Fibroblast of the aortic adventitia (primary cell): ENCODE measurements at regions not wholly inside any gene's neighbourhood (a gene's known extent, or its start where the extent isn't known, plus 50 kb on each side); places are given as distances from the start of the nearest gene placed in this dataset.

Experiments
- DNase-seq: peaks from one replicate; pipeline ENCODE4 v3.0.0-alpha.2; 2010; ENCODE audit warnings: low read depth
- H3K4me3 ChIP-seq: 2 replicates; pipeline ENCODE4 v1.5.1; 2011; ENCODE audit warnings: low read depth, mild to moderate bottlenecking, control low read depth, low read length, moderate library complexity
- CTCF ChIP-seq: IDR thresholded peaks from 2 replicates; pipeline ENCODE4 v1.5.1; 2011; ENCODE audit warnings: mild to moderate bottlenecking, low read length, control low read depth, inconsistent platforms; ENCODE audit not compliant: insufficient read depth

GRCh38 chr6:105893741-105894140, 192.4 kb upstream of the PRDM1 start:
- H3K4me3 ChIP-seq, result no peak overlapping the region
- no peak for TF ChIP-seq CTCF
- no peak for DNase-seq

- no peak overlapping the region for H3K4me3 ChIP-seq
- no peak for TF ChIP-seq CTCF
- no peak for DNase-seq
Measured at GRCh38 chr6:105892577-105893262, 193.4 kb upstream of the PRDM1 start.

- H3K4me3 ChIP-seq, result no peak overlapping the region
- no peak for TF ChIP-seq CTCF
- DNase-seq, result no peak
Measured at GRCh38 chr6:105890521-105891244, 195.5 kb upstream of the PRDM1 start.

GRCh38 chr6:105889902-105890301, 196.2 kb upstream of the PRDM1 start:
- no peak overlapping the region for H3K4me3 ChIP-seq
- no peak for TF ChIP-seq CTCF
- no peak for DNase-seq

GRCh38 chr6:105886814-105887544, 199.2 kb upstream of the PRDM1 start:
- no peak for TF ChIP-seq CTCF
- no peak overlapping the region for H3K4me3 ChIP-seq
- DNase-seq, result no peak

GRCh38 chr6:105886066-105886813, 199.9 kb upstream of the PRDM1 start:
- DNase-seq, result no peak
- H3K4me3 ChIP-seq, result no peak overlapping the region
- no peak for TF ChIP-seq CTCF
